ENCODE measurements at regions not wholly inside any gene's neighbourhood (a gene's known extent, or its start where the extent isn't known, plus 50 kb on each side); places are given as distances from the start of the nearest gene placed in this dataset.

DNA sequence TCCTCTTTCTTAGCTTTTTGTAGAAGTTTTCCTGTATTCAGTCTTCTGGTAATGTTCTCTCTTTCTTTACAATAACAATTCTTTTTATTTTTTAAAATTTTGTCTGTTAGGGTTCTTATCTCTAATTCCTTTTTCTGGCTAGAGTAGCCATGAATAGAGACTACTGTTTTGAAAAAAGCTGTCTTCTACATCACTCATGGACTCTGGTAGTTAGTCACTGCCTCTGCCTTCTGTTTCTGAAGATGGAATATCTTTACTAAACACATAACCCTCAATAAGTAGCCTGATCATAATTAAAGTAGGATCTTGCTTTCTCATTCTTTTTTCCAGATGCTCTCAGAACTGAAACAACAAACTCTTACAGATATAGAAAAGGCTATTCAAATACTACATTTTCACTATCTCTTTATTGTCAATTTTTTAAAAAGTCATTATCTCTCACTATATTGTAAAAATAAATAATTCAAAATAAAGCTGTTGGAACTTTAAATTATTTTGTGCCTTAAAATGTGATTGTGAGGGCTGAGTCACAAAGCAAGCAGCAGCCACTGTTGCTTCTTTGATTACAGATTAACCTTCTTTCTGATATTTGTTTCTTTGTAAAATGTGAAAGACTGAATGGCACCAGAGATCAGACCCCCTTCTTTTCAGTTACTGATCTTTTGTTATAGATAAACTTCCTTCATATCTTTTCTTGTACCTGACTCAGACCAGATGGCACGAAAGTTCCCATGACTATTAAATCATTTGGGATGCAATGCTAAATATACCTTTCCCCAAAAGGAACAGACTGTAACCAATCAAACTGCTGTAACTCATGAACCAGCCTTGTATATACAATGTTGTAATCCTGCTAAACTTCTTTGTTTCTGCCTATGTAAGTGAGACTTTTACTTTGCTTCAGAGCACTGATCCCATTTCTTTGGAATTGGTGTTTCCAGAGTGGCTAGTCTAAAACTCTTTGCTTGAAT lies 1159.5 kb downstream of the IGSF11 start:
- no peak for DNase-seq

DNA sequence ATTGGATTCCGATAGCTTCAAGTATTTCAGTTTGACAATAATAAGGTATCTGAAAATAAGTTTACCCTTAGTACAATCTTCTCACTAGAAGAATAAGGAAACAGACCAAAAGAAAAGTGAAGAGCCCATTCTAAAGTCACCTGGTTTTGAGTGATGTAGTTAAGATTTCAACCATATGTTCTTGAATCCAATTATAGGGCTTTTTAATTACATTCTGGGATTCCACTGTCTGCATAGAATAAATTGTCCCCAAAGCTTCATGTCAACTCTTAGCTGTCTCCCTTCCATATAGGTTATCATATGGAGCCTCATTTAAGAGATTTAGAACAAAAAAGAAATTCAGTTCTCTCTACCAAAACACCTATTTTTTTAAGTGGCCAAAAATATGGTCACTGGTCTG lies 1158.8 kb downstream of the IGSF11 start:
- no peak for DNase-seq

DNA sequence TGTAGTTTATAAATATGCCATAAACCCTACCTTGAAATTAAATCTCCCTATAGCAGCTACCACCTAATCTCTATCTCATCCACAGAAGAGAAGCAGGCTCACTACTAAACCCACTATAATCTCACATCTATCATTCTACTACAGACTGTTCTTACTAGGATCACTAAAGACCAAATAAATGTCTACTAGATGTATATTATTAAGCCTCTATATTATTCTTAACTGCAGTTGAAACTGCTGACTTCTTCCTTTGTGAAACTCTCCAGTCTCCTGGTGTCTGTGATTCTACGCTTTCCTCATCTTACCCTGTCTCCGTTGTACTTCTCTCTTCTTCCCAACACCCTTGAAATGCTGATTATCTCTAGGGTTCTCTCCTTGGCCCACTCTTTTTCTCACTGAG lies 1154.0 kb downstream of the IGSF11 start:
- no peak for DNase-seq

DNA sequence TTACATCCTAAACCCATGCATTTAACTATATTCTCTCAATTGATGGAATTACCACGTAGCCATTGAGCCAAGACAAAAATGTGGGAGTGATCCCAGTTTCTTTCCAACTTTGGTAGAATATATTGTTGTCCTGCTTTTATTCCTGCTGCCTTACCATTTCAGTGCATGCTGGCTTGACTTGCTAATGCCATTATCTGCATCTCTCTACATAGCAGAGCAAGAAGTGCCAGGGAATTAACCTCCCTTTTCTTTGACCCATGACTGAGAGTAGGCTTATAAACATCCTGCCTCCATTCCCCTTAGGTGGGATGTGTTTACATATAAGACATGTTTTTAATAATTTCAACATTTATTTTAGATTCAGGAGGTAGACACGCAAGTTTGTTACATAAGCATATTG lies 1153.4 kb downstream of the IGSF11 start:
- DNase-seq: no peak

GRCh38 chr3:117885011-117885441 lies 1149.6 kb downstream of the IGSF11 start:
- DNase-seq: no peak

GRCh38 chr3:117886147-117886546 lies 1148.5 kb downstream of the IGSF11 start:
- DNase-seq: no peak

GRCh38 chr3:117887031-117887430 lies 1147.6 kb downstream of the IGSF11 start:
- DNase-seq: no peak

DNA sequence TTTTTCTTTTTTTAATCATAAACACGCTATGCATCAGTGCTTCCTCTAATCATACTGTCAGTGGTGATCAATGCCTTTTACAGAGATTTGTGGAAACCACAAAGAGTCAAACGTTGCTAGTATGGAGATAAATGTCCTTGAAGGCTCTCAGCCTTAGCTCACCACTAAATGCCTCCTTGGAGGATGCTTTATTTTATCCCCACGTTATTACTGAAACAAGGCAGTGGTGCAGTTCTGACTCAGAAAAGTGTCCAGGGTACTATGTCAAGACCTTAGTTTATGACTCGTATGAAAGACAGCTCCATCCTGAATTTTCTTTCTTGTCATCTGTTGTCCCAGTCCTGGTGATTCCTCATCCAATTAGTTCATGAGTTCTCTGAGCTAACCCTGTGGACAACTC lies 1146.7 kb downstream of the IGSF11 start:
- no peak for DNase-seq

- no peak for DNase-seq
Observed at GRCh38 chr3:117892431-117892841, 1142.2 kb downstream of the IGSF11 start.

GRCh38 chr3:117893001-117893400 lies 1141.6 kb downstream of the IGSF11 start:
- no peak for DNase-seq

DNA sequence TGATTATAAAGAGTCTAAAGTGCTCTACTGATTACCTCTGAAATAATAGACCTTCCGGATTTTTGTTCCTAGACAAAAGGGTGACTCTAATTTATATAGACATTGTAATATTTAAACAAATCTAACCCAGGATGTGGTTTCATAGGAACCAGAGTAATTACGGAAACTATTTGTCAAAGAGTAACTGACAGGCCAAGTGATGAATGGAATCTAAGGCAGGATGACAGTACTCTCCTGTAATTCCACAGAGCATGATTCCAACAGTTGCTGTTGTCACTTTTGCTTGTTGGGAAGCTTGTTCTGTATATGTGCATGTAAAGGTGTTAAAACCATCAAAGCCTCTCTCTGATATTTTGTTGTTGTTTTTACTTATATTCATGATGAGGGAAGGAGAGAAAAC lies 1141.0 kb downstream of the IGSF11 start:
- peak in 1 of 2 experiments; percentile 5 for DNase-seq

GRCh38 chr3:117898722-117899522 lies 1135.7 kb downstream of the IGSF11 start:
- DNase-seq: no peak

GRCh38 chr3:117903226-117903625 lies 1131.4 kb downstream of the IGSF11 start:
- no peak for DNase-seq

DNA sequence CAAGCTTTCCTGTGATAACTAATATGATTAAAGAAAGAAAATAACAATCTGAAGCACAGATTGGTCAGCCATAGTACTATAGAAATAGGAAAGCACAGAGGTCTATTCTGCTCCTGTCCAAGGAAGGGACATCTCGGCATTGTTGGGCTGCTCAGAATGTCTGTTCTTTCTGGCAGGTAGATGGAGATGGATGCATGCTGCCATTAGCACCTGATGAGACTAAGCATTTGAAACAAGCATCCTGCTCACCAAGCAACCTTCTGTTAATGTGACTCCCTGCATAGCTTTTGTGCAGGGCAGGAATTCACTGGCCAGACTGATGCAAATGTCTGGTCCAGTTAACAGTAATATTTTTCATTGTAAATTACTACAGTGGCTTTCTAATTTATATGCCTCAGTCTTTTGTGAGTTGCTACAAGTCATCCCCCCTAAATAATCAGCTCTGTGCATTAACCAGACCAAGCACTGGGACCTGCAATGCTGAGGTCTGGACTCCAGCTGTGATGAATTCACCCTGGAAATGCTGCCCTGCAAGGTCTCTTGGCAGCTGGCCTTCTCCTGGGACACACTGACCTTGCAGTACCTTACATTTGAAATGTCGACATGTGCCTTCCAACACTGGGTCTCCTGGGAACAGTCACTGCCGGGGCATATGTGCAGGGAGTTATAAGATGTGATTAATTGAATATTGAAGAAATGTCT lies 1123.7 kb downstream of the IGSF11 start:
- no peak for DNase-seq

GRCh38 chr3:117912352-117912751 lies 1122.3 kb downstream of the IGSF11 start:
- DNase-seq: no peak

DNA sequence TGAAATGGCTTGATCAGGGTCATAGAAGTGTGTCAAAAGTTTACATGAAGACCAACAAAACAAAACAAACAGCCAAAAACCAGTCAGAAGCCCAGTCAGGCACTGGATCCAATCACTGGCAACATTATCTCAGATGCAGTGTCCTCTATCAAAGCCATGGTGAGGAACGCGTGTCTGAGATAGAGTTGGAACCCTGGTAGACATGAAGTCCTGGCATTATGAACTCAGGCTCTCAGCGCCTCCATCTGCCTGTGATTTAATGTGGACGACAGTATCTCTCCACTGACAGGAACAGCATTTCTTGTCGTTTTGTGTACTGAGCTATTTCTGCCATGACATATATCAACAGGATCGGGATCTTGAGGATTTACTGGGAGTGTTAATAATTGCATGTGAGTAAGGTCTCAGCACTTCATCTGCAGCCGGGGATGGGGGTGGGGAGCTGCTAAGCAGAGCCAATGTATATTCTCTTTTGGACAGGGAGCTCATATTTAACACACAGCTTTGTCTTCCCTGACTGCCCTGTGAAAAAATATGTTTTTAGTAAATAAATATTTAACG lies 1120.0 kb downstream of the IGSF11 start:
- no peak for DNase-seq

- DNase-seq: no peak
Observed at GRCh38 chr3:117916839-117917238, 1117.8 kb downstream of the IGSF11 start.

- no peak for DNase-seq
Observed at GRCh38 chr3:117919621-117920020, 1115.0 kb downstream of the IGSF11 start.

DNA sequence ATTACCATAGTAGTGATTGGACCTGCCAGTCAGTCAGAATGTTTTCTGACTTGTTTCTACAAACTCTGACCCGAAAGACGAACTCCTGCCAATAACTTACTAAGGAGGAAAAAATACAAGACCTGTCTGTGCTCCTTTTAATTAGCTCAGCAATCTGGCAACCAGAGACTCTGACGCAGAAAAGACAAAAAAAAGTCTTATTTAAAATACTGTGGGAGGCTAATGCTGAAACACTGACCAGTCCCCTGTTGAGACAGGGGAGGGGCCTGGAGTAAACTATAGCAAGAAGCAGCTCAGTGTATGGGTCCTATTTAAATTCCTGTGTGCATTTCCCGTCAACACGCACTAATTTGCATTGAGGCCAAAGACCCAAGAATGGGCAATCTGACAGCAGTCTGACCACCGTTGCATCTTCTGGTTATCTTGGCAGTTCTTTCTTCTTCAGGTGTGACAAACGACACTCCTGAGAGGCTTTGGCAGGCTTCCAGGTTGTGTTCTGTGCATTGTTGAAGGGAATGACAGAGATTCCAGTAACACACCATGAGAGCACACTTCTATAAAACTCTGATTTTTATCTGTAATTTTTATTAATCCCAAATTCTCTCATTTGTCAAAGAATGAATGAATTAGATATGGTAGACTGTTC lies 1114.3 kb downstream of the IGSF11 start:
- no peak for DNase-seq

DNA sequence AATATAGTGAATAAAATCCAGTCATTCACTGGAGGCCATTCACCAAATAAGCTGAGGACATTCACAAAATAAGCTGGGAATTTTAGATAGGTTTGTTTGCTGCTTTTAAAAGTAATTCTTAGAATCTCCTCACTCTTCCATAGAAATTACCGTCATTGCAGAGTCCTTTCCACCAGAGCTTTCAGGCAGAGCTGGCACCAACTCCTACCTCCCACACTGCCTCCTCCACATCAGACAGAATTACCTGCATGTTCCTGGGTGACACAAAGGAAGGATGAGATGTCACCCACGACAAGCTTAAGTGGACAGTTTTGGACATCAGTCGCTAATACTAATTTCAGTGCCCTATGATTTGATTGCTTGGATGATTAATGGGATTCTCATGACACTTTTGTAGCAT lies 1113.2 kb downstream of the IGSF11 start:
- DNase-seq: no peak

DNA sequence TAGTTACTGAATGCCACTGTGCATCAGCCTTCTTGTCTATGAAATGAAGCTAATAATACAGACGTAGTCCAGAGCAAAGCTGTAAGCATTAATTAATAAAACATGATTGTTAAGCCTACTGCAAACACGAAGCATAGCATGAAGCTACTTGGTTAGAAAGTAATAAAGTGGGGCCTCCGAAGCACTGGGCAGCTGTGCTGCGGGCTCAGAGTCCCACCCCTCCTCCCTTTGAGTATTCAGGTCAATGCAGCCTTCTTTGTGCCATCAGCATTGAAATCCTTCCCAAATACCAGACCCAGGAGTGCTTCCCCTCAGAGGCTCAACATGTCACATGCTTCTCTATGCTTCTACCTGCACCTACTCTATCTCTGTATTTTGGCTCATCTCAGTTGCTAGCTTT lies 1112.6 kb downstream of the IGSF11 start:
- DNase-seq: no peak

- no peak for DNase-seq
Observed at GRCh38 chr3:117926819-117927218, 1107.8 kb downstream of the IGSF11 start.
